ENCODE measurements at regions not wholly inside any gene's neighbourhood (a gene's known extent, or its start where the extent isn't known, plus 50 kb on each side); places are given as distances from the start of the nearest gene placed in this dataset.

DNA sequence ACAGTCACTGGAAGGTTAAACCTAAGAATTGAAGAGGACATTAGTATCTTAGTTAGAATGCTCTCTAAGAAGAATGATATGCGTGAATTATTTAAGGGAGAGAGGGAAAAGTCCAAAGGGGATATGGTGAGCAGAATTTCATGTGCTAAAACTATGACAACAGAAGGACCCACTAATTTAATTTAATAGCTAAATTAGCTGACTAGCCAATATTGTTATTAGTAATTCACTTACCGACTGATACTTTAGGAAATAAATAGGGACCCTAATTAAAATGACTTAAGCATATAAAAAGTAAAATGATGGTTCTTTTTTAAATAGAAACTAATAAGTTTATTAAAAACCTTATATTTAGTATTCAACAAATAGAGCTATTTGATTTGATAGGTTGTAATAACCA, 179.6 kb downstream of the RASSF9 start:
- TF ChIP-seq, protein P1, sequence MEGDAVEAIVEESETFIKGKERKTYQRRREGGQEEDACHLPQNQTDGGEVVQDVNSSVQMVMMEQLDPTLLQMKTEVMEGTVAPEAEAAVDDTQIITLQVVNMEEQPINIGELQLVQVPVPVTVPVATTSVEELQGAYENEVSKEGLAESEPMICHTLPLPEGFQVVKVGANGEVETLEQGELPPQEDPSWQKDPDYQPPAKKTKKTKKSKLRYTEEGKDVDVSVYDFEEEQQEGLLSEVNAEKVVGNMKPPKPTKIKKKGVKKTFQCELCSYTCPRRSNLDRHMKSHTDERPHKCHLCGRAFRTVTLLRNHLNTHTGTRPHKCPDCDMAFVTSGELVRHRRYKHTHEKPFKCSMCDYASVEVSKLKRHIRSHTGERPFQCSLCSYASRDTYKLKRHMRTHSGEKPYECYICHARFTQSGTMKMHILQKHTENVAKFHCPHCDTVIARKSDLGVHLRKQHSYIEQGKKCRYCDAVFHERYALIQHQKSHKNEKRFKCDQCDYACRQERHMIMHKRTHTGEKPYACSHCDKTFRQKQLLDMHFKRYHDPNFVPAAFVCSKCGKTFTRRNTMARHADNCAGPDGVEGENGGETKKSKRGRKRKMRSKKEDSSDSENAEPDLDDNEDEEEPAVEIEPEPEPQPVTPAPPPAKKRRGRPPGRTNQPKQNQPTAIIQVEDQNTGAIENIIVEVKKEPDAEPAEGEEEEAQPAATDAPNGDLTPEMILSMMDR (tag by site-specific recombination; IDR thresholded peaks at IDR 0.05): no peak
- TF ChIP-seq ZNF626 (tag by site-specific recombination; IDR thresholded peaks at IDR 0.05) (no peak), ZBTB26 (tag by site-specific recombination; optimal IDR thresholded peaks at IDR 0.05) (no peak), ZNF223 (tag by site-specific recombination; IDR thresholded peaks at IDR 0.05) (no peak), ZFP37 (tag by site-specific recombination; IDR thresholded peaks at IDR 0.05) (no peak), ZNF311 (tag by site-specific recombination; IDR thresholded peaks at IDR 0.05; ENCODE audit: borderline replicate concordance) (no peak), ZNF549 (tag by site-specific recombination; IDR thresholded peaks at IDR 0.05) (no peak), ZBTB8A (tag by site-specific recombination; IDR thresholded peaks at IDR 0.05) (no peak), ZXDB (tag by site-specific recombination; IDR thresholded peaks at IDR 0.05) (no peak), ATF2 (tag by site-specific recombination; IDR thresholded peaks at IDR 0.05; ENCODE audit: low read depth) (no peak), ZFP3 (tag by site-specific recombination; IDR thresholded peaks at IDR 0.05; ENCODE audit: low read depth) (no peak), ZNF292 (tag by site-specific recombination; IDR thresholded peaks at IDR 0.05; ENCODE audit: borderline replicate concordance, low read depth) (no peak), SETDB1 (IDR thresholded peaks at IDR 0.05; ENCODE audit: insufficient read length, low read length) (no peak)
- TF ChIP-seq, protein P2, sequence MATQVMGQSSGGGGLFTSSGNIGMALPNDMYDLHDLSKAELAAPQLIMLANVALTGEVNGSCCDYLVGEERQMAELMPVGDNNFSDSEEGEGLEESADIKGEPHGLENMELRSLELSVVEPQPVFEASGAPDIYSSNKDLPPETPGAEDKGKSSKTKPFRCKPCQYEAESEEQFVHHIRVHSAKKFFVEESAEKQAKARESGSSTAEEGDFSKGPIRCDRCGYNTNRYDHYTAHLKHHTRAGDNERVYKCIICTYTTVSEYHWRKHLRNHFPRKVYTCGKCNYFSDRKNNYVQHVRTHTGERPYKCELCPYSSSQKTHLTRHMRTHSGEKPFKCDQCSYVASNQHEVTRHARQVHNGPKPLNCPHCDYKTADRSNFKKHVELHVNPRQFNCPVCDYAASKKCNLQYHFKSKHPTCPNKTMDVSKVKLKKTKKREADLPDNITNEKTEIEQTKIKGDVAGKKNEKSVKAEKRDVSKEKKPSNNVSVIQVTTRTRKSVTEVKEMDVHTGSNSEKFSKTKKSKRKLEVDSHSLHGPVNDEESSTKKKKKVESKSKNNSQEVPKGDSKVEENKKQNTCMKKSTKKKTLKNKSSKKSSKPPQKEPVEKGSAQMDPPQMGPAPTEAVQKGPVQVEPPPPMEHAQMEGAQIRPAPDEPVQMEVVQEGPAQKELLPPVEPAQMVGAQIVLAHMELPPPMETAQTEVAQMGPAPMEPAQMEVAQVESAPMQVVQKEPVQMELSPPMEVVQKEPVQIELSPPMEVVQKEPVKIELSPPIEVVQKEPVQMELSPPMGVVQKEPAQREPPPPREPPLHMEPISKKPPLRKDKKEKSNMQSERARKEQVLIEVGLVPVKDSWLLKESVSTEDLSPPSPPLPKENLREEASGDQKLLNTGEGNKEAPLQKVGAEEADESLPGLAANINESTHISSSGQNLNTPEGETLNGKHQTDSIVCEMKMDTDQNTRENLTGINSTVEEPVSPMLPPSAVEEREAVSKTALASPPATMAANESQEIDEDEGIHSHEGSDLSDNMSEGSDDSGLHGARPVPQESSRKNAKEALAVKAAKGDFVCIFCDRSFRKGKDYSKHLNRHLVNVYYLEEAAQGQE (tag by site-specific recombination; IDR thresholded peaks at IDR 0.05): no peak

Data from HEK293 (cell line).